MM.1S (cell line): ENCODE measurements at regions not wholly inside any gene's neighbourhood (a gene's known extent, or its start where the extent isn't known, plus 50 kb on each side); places are given as distances from the start of the nearest gene placed in this dataset.

Experiments
- CTCF ChIP-seq: fragments of 300-600 bp; sonication (generic); IDR thresholded peaks from 2 replicates; pipeline ENCODE4 v1.5.1; 2016; ENCODE audit warnings: antibody characterized with exemption, low read length, mixed read lengths
- EZH2phosphoT487 ChIP-seq: fragments of 300-600 bp; sonication (generic); IDR thresholded peaks from 2 replicates; pipeline ENCODE4 v1.6.1; 2018; ENCODE audit warnings: antibody characterized with exemption, low read length

- TF ChIP-seq CTCF (no peak), EZH2phosphoT487 (no peak)
These were observed 134.2 kb upstream of the CYYR1 start for GRCh38 chr21:26707246-26707645.
